ENCODE measurements at regions not wholly inside any gene's neighbourhood (a gene's known extent, or its start where the extent isn't known, plus 50 kb on each side); places are given as distances from the start of the nearest gene placed in this dataset.

GRCh38 chr18:38010971-38011857 is 445.6 kb upstream of the CELF4 start:
- H3K36me3 ChIP-seq (ENCODE audit: control insufficient read depth, insufficient read depth, low read length) = no peaks in the 10 kb centered on the region
- no peak overlapping the region for H3K4me3 ChIP-seq (ENCODE audit: low read depth, low read length)
- TF ChIP-seq CTCF (IDR thresholded peaks at IDR 0.05; ENCODE audit: insufficient read depth, low read length, severe bottlenecking) = no peak
- DNase-seq (ENCODE audit: low read depth) (peak; percentile 8), FAIRE-seq (no peak)
- peaks cover 2% of the 10 kb centered on the region for H3K27me3 ChIP-seq (ENCODE audit: control insufficient read depth, insufficient read depth, low read length)

GRCh38 chr18:38010037-38010436 is 444.4 kb upstream of the CELF4 start:
- Histone ChIP-seq H3K36me3 (ENCODE audit: control insufficient read depth, insufficient read depth, low read length) (no peaks in the 10 kb centered on the region), H3K4me3 (ENCODE audit: low read depth, low read length) (no peak overlapping the region), H3K27me3 (ENCODE audit: control insufficient read depth, insufficient read depth, low read length) (peaks cover 2% of the 10 kb centered on the region)
- no peak for DNase-seq (ENCODE audit: low read depth)
- FAIRE-seq = no peak
- TF ChIP-seq CTCF (IDR thresholded peaks at IDR 0.05; ENCODE audit: insufficient read depth, low read length, severe bottlenecking) = no peak

GRCh38 chr18:38009320-38009719 is 443.7 kb upstream of the CELF4 start:
- DNase-seq (ENCODE audit: low read depth) (no peak), FAIRE-seq (no peak)
- no peaks in the 10 kb centered on the region for H3K36me3 ChIP-seq (ENCODE audit: control insufficient read depth, insufficient read depth, low read length)
- no peak overlapping the region for H3K4me3 ChIP-seq (ENCODE audit: low read depth, low read length)
- peaks cover 2% of the 10 kb centered on the region for H3K27me3 ChIP-seq (ENCODE audit: control insufficient read depth, insufficient read depth, low read length)
- no peak for TF ChIP-seq CTCF (IDR thresholded peaks at IDR 0.05; ENCODE audit: insufficient read depth, low read length, severe bottlenecking)

- no peaks in the 10 kb centered on the region for H3K36me3 ChIP-seq (ENCODE audit: control insufficient read depth, insufficient read depth, low read length)
- peaks cover 2% of the 10 kb centered on the region for H3K27me3 ChIP-seq (ENCODE audit: control insufficient read depth, insufficient read depth, low read length)
- FAIRE-seq (no peak), DNase-seq (ENCODE audit: low read depth) (peak; percentile 39)
- no peak for TF ChIP-seq CTCF (IDR thresholded peaks at IDR 0.05; ENCODE audit: insufficient read depth, low read length, severe bottlenecking)
- H3K4me3 ChIP-seq (ENCODE audit: low read depth, low read length) = no peak overlapping the region
These were observed 442.2 kb upstream of the CELF4 start for GRCh38 chr18:38007676-38008330.

GRCh38 chr18:38007026-38007425 is 441.4 kb upstream of the CELF4 start:
- no peak for TF ChIP-seq CTCF (IDR thresholded peaks at IDR 0.05; ENCODE audit: insufficient read depth, low read length, severe bottlenecking)
- FAIRE-seq = no peak
- no peak for DNase-seq (ENCODE audit: low read depth)
- no peaks in the 10 kb centered on the region for H3K36me3 ChIP-seq (ENCODE audit: control insufficient read depth, insufficient read depth, low read length)
- no peaks in the 10 kb centered on the region for H3K27me3 ChIP-seq (ENCODE audit: control insufficient read depth, insufficient read depth, low read length)
- no peak overlapping the region for H3K4me3 ChIP-seq (ENCODE audit: low read depth, low read length)

All from bronchial epithelial cell (primary cell).